ENCODE measurements at regions not wholly inside any gene's neighbourhood (a gene's known extent, or its start where the extent isn't known, plus 50 kb on each side); places are given as distances from the start of the nearest gene placed in this dataset.
"Not testable (repeated sequence)": the region's sequence is repeated elsewhere in the genome, so short reads cannot be mapped to it uniquely, and the experiment has no call there.

DNA sequence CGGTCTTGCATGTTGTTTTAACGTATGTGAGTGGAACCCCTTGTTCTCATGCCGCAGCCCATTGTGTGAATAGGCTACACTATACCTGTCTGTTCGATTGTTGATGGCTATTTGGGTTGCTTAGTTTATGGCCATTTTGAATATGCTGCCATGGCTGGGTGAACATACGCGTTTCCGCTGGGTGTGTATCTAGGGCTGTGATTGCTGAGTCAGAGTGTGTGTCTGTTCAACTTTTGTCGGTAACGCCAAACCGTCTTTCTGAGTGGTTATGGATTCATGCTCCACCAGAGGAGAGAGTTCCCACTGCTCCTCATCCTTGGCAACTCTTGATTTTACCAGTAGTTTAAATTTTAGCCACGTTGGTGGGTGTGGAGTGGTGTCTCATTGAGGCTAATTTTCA, 77.0 kb downstream of the METRNL start:
- DNase-seq (ENCODE audit: extremely low read depth, low read depth, low spot score), result no peak

DNA sequence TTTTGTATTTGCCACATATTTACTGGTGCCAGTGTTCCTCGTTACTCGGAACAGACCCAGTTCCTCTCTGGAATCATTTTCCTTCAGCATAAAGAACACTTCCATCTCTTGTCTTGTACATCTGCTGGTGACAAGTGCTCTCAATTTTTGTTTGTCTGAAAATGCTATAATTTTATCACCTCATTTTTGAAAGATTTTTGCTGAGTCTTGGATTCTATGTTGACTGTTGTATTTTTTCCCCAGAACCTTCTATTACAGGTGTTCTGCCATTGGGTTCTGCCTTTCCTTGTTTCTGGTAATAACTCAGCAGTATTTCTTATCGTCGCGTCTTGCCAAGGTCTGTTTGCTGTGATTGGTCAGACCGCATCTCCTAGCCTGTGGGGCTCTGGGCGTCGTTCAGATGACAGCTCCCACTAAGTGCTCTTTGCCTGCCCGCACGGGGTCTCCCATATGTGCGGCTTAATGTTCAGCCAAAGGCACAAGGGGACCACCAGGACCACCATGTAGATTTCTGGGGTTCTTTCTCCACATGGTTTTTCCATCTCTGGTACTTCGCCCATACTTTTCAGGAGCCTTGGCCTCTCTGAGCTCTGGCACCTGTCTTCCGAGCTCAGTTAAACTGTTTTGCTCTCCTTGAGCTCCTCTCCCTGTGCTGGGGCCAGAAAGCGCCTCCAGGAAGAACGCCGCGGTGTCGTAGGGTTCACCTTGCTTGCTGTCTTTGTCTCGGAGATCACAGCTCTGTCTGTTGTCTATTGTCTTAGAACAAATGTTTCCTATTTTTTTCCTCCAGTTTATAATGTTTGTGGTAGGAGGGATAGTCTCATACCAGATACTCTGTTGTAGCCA, 80.0 kb downstream of the METRNL start:
- DNase-seq (ENCODE audit: extremely low read depth, low read depth, low spot score), result no peak

DNA sequence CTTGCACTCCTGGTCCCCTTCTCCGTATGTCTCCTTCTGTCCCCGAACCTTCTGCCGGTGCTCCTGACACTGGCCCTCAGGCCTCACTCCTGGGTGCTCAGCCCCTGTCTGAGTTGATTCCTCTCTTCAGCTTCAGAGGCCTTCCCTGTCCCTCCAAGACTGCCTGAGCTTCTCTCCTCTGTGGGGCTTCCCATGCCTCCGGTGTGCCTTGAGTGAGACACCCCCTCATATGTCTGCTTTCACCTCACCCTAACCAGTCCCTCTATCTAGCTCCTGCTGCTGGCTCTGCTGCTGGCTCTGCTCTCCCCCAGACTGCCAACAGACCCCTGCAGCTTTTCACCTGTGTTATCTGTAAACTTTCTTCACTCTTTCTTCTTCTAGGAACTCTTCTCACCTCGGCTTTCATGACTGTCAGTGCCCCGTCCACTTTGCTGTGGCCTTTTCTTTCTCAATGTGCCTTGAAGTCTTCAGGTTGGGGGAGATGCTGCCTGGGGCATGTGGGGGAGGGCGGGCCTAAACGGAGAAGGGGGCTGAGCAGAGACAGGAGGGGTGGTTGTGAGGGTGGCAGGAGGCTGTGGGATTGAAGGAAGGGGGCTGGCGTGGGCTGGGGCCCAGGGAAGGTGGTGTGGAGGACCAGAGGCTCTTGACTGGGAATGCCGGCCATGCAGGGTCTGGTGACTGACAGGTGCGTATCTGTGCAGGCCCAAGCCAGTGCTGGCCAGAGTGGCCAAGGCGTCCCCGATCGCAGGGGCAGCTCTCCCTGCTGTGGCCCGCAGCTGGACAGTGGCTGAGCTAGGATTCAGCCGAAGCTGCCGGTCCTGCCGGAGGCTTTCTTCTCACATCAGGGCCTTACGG, 81.3 kb downstream of the METRNL start:
- no peak for DNase-seq (ENCODE audit: extremely low read depth, low read depth, low spot score)

DNA sequence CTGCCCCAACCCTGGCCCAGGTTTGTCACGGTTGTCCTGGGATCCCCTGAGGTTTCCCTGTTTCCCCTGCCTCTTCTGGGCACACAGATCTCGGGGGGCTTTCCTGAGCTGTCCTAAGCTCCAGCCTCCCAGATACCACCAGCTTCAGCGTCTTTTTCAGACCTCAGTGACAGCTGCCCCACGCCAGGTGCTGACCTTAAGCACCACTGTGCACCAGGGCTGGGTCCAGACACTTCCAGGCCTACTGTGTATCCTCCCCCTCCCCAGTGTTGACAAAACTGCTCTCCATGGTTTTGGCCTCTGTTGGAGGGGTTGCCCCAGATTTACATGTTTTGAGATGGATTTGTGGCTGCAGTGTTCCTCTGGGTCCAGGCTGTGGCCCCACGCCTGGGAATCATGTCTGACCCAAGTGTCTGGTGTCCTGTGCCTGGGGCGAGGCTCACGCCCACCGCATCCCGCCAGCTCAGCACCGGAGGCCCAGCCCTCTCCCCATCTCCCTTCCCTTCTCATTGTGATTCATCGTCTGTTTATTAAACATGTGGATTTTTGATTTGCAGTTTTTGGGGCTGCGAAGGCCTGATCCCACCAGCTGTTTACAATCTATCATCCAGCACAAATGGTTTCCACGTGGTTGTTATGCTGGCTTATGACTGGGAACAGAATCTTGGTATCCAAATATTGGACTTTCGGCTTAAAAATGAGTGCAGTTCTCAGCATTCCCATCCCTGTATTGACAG, 82.1 kb downstream of the METRNL start:
- no peak for DNase-seq (ENCODE audit: extremely low read depth, low read depth, low spot score)

DNA sequence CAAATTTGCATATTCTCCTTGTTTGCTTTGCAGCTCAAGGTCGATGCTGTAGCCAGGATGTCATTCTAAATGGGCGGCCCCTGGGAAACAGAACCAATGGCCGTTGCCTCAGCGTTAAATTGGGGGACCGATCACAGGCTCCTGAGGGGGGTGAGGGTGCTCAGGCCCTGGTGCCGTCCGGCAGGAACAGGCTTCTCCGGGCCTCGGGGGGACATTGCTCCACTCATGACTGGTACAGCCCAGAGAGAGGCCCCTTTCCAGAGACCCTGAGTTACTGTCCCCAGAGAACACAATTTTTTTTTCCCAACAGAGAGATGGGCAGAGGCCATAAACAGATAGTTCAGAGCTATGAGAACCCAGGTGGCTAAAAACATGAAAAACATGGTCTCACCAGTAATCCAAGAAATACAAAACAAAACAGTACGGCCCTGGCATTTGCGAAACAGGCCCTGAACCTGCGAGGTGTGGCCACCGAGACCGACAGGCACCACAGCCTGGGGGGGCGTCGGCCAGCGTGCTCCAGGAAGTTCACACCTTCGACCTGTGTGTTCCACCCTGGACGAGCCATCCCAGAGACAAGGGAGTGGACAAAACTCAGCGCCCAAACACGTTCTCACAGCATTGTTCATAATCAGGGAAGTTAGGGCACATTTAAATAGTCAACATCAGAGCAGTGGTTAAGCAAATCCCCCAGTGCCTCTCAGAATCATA, 82.8 kb downstream of the METRNL start:
- no peak for DNase-seq (ENCODE audit: extremely low read depth, low read depth, low spot score)

DNA sequence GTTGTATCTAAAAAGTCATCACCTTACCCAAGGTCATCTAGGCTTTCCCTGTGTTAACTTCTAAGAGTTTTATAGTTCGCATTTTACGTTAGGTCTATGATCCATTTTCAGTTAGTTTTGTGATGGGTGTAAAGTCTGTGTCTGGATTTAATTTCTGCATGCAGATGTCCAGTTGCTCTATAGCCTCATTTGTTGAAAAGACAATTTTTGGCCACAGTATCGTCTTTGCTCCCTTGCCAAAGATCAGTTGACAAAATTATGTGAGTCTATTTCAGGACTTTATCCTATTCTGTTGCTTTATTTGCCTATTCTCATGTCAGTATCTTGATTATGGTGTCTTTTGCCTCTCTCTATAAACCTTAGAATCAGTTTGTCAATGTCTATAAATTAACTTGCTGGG, 85.1 kb downstream of the METRNL start:
- no peak for DNase-seq (ENCODE audit: extremely low read depth, low read depth, low spot score)

DNA sequence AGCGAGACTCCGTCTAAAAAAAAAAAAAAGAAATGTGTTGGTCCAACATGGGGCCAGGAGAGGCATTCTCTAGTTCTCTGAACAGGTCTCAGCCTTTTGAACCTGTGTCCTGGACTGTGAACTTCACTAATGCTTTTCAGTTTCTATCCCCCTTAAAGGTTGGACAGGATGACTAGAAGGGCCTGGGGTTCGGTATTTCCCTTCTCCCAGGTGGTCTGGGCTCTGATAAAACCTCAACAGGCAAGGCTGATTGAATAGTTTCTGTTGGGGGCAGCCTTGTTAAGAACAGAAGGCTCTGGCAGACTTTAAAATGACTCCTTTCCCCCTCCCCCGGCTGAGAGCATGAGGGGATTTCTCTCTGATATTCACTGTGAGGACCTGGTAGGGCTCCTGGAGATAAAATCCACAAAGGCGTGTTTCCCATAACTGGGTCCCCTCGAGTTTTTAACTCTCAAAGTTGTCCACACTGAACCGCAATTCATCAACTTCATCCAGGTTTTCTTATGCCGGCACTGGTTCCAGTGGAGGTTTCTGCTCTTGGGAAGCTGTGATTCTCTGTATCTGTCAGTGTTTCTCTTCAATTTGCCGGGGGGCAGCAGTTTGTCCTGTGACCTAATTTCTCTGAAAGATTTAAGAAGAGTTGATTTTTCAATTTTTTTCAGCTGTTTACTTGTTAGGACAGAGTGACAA, 91.3 kb downstream of the METRNL start:
- DNase-seq (ENCODE audit: extremely low read depth, low read depth, low spot score), result no peak

DNA sequence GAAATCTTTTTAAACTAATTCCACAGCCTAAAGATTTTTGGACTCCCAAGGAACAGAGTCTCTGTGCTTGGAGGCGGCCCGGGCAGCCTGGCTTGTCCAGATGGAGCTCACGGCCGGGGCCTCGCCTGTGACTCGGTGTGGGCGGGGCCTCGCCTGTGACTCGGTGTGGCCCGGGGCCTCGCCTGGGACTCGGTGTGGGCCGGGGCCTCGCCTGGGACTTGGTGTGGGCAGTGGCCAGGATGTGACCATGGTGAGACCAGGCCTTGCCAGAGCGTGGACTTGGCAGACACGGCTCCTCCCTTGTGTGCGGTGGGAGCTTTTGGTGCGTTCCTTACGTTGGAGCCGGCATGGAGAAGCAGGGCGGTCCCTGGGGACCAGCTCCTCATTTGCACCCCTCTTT, 92.3 kb downstream of the METRNL start:
- no peak for DNase-seq (ENCODE audit: extremely low read depth, low read depth, low spot score)

DNA sequence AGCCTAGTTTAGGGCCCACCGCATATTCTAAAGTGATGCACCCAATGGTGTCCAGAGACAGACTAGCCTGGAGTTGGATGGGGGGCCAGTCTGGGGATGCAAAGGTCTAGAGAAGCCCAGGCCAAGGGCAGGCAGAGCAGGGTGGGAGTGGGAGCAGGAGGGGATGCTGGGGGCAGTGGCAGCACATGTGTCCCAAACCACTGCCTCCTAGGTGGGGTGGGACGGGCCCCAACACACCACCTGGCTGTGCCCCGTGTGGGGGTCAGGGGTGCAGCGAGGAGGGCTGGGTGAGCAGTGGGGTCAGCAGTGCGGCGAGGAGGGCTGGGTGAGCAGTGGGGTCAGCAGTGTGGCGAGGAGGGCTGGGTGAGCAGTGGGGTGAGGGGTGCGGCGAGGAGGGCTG, 92.7 kb downstream of the METRNL start:
- not testable (repeated sequence) for DNase-seq (ENCODE audit: extremely low read depth, low read depth, low spot score)

DNA sequence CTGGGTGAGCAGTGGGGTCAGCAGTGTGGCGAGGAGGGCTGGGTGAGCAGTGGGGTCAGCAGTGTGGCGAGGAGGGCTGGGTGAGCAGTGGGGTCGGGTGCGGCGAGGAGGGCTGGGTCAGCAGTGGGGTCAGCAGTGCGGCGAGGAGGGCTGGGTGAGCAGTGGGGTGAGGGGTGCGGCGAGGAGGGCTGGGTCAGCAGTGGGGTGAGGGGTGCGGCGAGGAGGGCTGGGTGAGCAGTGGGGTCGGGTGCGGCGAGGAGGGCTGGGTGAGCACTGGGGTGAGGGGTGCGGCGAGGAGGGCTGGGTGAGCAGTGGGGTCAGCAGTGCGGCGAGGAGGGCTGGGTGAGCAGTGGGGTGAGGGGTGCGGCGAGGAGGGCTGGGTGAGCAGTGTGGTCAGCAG, 93.2 kb downstream of the METRNL start:
- not testable (repeated sequence) for DNase-seq (ENCODE audit: extremely low read depth, low read depth, low spot score)

DNA sequence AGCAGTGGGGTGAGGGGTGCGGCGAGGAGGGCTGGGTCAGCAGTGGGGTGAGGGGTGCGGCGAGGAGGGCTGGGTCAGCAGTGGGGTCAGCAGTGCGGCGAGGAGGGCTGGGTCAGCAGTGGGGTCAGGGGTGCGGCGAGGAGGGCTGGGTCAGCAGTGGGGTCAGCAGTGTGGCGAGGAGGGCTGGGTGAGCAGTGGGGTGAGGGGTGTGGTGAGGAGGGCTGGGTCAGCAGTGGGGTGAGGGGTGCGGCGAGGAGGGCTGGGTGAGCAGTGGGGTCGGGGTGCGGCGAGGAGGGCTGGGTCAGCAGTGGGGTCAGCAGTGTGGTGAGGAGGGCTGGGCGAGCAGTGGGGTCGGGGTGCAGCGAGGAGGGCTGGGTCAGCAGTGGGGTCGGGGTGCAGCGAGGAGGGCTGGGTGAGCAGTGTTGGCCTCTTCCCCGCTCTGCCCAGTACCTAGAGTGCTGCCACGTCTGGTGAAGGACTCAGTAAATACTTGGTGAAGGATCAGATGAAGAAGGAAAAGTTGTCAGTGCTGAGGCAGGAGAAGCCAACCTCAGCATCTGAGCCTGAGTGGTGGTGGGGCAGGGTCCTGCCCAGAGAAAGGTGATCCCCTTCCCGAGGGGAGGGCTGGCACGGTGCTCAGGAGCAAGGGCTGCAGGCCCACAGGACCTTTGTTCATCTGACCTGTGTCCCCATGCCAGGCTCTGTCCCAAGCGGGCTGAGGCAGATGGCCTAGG, 93.9 kb downstream of the METRNL start:
- DNase-seq (ENCODE audit: extremely low read depth, low read depth, low spot score), result not testable (repeated sequence)

DNA sequence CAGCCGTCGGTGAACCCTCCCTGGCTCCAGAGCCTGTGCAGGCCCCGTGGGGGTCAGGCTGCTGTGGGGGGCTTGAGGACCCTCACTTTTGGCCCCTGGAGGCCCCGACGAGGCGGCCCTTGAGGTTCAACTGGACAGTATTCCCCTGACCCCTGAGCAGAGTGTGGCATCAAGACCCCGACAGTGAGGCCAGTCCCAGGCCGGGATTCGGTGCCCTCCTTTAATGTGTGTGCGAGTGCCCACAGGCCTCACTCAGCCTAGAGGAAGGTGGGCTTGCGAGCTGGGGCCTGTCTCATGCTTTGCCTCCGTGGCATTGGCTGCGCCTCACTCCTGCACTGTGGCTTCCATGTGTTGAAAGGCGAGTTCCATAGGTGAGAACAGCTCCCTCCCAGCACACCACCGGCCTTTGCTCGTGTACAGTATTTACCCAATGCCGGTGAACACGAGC, 94.5 kb downstream of the METRNL start:
- DNase-seq (ENCODE audit: extremely low read depth, low read depth, low spot score), result no peak

DNA sequence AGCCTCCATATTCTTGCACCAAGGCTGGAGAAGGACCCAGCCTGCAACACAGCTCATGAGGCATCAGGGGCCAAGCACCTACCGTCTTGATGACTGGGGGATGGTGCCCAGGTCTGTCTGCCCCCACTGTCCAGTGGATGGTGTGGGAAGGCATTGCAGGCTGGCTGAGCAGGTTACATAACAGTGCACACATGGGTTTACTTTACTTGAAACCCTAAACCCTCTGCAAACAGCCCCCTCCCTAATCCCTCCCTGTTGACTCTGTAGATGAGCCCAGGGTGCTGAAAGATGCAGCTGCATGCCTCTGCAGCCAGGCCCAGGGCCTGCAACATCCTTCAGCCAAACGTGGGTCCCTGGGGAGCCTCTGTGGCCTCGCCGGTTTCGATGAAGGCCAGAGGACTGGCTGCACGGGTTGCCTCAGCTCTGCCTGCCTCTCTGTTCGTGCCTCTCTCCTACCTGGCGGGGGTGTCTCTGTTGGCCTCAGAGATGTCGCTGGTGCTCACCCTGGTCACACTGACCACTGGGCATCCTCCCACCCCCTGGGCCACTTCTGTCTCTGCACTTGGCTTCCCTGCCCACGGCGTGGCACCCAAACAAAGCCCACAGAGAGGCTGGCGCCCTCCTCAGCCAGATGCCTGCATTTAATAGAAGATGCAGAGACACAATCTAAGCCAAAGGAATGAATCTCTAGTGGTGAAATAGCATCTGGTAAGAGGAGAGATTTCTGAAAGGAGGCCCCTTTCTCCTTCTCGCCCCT, 95.1 kb downstream of the METRNL start:
- DNase-seq (ENCODE audit: extremely low read depth, low read depth, low spot score), result no peak

DNA sequence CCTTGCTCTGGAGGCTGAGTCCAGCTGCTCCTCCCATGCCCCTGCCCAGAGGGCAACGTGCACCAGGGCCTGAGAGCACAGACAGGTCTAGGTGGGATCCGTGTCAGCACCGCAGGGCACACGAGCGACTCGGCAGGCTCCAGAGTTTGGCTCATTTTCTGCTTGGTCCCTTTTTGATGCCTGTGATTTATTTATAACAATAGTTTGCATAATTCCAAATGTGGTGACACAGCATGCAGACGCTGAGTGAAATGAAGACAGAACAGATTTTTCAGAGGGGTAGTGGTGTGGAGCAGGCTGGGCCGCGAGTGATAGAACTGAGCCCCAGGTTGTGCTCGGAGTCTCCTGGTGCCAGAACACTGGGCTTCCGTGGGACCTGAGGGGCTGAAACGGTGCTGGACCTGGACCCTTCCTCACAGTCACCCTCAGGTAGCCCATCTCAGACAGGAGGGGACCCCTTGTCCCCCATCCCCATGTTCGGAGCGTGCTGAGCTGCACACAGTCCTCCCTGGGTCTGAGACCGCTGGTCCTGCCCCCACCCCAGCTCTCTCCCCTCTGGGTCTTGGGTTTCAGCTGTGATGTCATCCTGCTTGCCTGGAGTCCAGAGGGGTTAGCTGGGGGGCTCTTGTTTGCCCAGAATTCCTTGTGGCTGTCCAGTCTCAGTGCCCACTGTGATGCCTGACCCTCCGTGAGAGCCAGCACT, 95.9 kb downstream of the METRNL start:
- DNase-seq (ENCODE audit: extremely low read depth, low read depth, low spot score), result no peak

DNA sequence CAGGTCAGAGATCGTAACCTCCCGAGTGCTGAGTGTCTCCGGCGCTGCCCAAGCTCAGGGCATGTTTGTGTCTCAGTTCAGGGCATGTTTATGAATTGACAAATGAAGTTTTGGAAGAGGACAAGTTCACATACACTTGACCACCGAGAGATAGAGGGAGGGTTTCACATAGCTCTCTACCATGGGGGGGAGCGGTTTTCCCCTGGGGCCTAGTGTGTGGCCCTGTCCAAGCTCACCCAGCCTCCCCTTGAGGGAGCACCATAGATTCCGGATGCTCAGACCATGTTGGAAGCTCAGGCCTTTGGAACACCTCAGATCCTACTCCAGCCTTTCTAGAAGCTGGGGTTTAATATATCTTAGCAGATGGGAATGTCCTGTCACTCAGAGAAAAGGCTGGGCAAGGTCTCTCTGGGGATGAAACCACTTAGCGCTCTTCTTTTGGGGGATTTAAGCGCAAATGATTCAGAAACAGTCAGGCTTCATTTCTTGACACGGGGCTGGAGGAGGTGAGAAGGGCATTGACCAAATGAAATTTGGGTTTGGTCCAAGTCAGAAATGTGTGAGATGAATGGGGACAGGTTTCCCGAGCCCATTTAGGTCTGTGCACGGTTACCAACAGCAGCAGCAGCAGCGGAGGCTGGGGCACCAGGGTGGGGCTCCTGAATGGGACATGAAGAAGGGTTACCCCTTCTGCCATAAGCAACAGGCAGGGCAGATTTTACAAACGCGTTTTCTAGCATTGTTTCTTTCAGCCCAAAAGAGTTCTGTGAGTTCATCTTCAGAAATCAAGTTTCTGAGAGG, 96.6 kb downstream of the METRNL start:
- DNase-seq (ENCODE audit: extremely low read depth, low read depth, low spot score), result no peak

DNA sequence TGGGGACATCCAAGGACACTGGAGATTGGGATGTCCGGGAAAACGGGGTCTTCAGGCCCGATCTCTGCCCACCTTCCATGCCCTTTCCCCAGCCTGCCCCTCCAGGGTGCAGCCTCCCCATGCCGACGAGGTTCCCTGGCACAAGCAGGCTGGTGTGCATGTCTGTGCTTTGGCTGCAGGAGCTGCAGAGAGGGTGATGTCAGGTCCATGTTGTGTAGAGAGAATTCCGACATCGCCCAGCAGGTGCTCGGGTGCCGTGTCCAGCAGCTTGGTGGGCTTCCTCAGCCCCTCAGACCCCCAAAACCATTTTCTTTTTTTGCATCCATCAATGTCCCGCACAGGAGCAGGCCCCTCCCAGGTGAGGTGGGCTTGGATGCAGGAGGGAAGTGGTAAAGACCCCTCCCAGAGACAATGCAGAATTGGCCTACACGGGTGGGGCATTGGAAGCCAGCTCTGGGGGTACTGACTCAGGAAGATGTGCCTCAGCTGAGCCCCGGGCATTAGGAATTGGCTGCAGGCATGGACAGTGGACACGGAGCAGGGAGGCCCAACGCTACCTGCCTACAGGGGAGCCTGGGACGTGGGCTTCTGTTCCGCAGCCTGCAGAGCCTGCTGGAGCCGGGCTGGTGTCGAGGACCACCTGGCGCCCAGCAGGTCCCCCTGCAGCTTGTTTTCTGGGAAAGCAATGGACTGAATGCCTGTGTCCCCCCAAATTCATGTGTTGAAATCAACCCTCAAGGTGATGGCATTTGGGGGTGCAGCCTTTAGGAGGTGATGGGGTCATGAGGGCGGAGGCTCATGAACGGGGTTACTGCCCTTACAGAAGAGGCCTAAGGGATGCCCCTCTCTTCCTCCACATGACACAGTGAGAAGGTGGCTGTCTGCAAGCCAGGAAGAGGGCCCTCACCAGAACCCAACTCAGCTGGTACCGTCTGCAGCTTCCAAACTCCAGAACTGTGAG, 97.5 kb downstream of the METRNL start:
- DNase-seq (ENCODE audit: extremely low read depth, low read depth, low spot score), result no peak

Data from glomerular endothelial cell (primary cell).